ENCODE measurements at regions not wholly inside any gene's neighbourhood (a gene's known extent, or its start where the extent isn't known, plus 50 kb on each side); places are given as distances from the start of the nearest gene placed in this dataset.

DNA sequence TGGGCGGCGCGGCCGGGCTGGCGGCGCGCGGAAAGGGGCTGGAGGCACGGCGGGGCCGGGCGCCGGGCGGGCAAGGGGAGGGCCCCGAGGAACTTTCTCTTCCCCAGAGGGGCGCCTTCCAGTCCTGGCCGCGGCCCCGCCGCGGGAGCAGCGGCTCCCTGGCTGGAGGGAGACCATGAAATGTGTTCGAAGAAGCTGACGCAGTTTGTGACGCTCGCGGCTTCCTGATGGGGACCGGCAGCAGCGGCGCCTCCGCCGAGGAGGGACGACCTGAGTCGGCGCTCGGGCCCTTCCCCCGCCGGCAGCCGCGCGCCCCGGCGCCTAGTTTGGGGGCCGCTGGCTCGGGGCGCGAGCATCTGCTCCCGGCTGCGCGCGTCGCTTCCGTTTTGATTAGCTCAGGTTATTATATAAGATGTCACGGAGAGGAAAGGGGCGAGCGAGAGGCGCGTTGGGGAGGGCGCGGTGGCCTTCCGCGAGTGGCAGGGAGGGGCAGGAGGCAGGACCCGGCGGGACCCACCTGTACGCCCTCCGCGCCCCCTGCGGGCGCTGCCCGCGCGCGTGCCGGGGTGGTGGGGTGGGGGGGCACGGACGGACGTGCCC, 57.1 kb upstream of the PCGF5 start:
- TF ChIP-seq, protein P1, sequence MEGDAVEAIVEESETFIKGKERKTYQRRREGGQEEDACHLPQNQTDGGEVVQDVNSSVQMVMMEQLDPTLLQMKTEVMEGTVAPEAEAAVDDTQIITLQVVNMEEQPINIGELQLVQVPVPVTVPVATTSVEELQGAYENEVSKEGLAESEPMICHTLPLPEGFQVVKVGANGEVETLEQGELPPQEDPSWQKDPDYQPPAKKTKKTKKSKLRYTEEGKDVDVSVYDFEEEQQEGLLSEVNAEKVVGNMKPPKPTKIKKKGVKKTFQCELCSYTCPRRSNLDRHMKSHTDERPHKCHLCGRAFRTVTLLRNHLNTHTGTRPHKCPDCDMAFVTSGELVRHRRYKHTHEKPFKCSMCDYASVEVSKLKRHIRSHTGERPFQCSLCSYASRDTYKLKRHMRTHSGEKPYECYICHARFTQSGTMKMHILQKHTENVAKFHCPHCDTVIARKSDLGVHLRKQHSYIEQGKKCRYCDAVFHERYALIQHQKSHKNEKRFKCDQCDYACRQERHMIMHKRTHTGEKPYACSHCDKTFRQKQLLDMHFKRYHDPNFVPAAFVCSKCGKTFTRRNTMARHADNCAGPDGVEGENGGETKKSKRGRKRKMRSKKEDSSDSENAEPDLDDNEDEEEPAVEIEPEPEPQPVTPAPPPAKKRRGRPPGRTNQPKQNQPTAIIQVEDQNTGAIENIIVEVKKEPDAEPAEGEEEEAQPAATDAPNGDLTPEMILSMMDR (IDR thresholded peaks at IDR 0.05; ENCODE audit: insufficient read depth, low read depth, low read length): no peak
- Histone ChIP-seq H3K4me3 (ENCODE audit: low read depth, low read length) (peak overlapping the region; percentile 75), H3K36me3 (ENCODE audit: control insufficient read depth, insufficient read depth, low read length) (no peaks in the 10 kb centered on the region), H3K27me3 (ENCODE audit: control insufficient read depth, insufficient read depth, low read length) (no peaks in the 10 kb centered on the region)
- no peak for DNase-seq (ENCODE audit: low read depth)
- POLR2A ChIA-PET: interaction anchor here (0.7 kb wide), 1 partner anchor 1049 kb away, joined by 9 read pairs; no protein-coding TSS in a partner anchor
- CTCF ChIA-PET: interaction anchor here (1.0 to 2.2 kb wide), 2 partner anchors 22 to 30 kb away, joined by 3 to 9 read pairs; no protein-coding TSS in a partner anchor

DNA sequence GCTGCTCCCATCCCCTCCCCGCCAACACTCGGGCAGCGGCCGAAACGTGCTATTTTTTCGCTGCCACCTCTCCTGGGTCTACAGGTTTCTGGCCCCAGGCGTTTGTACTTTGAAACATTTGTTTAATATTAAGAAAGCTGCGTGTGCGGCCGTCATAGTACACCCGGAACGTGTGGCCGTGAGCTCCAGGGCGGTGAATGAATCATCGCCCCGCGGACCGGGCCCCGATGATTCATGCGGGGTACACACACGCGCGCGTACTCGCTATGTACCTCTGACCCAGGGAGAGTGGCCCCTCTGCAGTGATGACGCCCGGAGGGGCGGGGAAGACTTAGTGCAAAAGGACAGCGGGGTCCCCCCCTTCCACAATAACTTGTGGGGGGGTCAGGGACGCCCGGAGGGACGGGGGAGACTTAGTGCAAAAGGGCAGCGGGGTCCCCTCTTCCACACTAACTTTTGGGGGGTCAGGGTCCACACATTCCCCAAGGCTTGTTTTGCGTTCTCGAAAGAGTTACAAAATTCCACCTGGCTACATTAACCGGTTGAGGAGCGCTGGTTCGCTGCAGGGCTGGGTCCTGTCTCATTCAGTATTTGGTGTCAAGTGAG, 56.5 kb upstream of the PCGF5 start:
- TF ChIP-seq, protein P1 (IDR thresholded peaks at IDR 0.05; ENCODE audit: insufficient read depth, low read depth, low read length): no peak

DNA sequence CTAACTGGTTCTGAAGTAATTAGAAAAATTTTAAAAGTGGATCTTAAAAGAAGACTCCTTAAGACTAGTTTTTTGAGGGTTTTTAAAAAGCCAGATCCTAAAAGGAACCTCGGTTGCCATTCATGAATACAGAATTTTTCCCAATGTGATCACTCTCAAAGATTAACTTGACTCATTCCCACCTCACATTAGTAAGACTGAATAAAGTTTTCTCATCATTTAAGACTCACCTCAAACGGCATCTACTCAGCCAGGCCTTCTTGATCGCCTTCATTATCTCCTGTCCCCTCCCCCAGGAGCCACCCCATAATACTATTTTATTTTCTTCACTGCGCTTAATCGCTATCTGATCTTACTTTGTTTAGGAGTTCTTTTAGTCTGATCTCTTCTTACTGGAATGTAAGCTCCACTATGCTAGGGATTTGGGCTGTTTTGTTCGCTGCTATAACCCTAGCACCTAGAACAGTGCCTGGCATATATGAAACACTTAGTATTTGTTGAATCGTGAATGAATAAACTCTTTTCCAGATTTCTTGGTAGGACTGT, 55.9 kb upstream of the PCGF5 start:
- Histone ChIP-seq H3K4me3 (ENCODE audit: low read depth, low read length) (no peak overlapping the region), H3K36me3 (ENCODE audit: control insufficient read depth, insufficient read depth, low read length) (no peaks in the 10 kb centered on the region), H3K27me3 (ENCODE audit: control insufficient read depth, insufficient read depth, low read length) (no peaks in the 10 kb centered on the region)
- DNase-seq (ENCODE audit: low read depth): no peak
- ChIA-PET CTCF (interaction anchor here (0.8 to 2.2 kb wide), 2 partner anchors 21 to 876 kb away, joined by 3 to 9 read pairs; no protein-coding TSS in a partner anchor), POLR2A (no interaction called here)
- TF ChIP-seq, protein P1 (IDR thresholded peaks at IDR 0.05; ENCODE audit: insufficient read depth, low read depth, low read length): no peak

More for the DNA sequence above, 56.5 kb upstream of the PCGF5 start:
- Histone ChIP-seq H3K36me3 (ENCODE audit: control insufficient read depth, insufficient read depth, low read length) (no peaks in the 10 kb centered on the region), H3K27me3 (ENCODE audit: control insufficient read depth, insufficient read depth, low read length) (no peaks in the 10 kb centered on the region), H3K4me3 (ENCODE audit: low read depth, low read length) (peak overlapping the region; percentile 75)
- DNase-seq (ENCODE audit: low read depth): peak; percentile 52
- ChIA-PET POLR2A (no interaction called here), CTCF (interaction anchor here (1.0 to 2.2 kb wide), 2 partner anchors 22 to 29 kb away, joined by 3 to 9 read pairs; no protein-coding TSS in a partner anchor)

DNA sequence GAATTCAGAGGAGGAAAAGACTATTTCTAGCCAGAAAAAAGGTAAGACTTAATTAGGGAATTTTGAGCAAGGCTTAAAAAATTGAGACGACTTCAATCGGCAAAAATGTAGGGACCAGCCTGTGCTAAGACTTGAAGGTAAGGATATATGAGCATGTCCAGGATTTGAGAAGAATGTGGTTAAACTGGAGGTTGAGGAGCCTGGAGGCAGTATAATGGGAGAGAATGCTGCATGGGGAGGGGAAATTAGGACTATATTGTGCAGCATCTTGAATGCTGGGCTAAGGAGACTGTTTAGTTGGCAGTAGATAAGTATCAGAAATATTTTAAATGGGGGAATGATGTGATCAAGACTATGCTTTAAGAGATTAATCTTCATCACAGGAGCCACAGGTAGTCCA, 53.1 kb upstream of the PCGF5 start:
- no peaks in the 10 kb centered on the region for H3K27me3 ChIP-seq (ENCODE audit: control insufficient read depth, insufficient read depth, low read length)
- POLR2A ChIA-PET: no interaction called here
- TF ChIP-seq, protein P1 (IDR thresholded peaks at IDR 0.05; ENCODE audit: insufficient read depth, low read depth, low read length): no peak
- DNase-seq (ENCODE audit: low read depth): no peak
- no peak overlapping the region for H3K4me3 ChIP-seq (ENCODE audit: low read depth, low read length)
- H3K36me3 ChIP-seq (ENCODE audit: control insufficient read depth, insufficient read depth, low read length): no peaks in the 10 kb centered on the region
- CTCF ChIA-PET: interaction anchor here (0.8 kb wide), 1 partner anchor 134 kb away, joined by 3 read pairs; no protein-coding TSS in a partner anchor

DNA sequence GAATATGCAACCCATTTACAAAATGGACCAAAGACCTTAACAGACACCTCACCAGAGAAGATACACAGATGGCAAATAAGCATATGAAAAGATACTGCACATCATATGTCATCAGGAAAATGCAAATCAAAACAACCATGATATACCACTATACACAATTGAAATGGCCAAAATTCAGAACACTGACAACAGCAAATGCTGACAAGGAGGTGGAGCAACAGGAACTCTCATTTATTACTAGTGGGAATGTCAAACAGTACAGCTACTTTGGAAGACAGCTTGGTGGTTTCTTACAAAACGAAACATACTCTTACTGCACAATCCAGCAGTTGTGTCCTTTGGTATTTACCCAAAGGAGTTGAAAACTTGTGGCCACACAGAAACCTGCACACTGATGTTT, 50.0 kb upstream of the PCGF5 start:
- Histone ChIP-seq H3K4me3 (ENCODE audit: low read depth, low read length) (no peak overlapping the region), H3K36me3 (ENCODE audit: control insufficient read depth, insufficient read depth, low read length) (no peaks in the 10 kb centered on the region), H3K27me3 (ENCODE audit: control insufficient read depth, insufficient read depth, low read length) (no peaks in the 10 kb centered on the region)
- TF ChIP-seq, protein P1 (IDR thresholded peaks at IDR 0.05; ENCODE audit: insufficient read depth, low read depth, low read length): no peak
- no peak for DNase-seq (ENCODE audit: low read depth)
- CTCF ChIA-PET: no interaction called here
- POLR2A ChIA-PET: no interaction called here

All from BJ (cell line).